Activated naive CD4-positive, alpha-beta T cell treated with Interleukin-2 at 50 U/mL for 16 hours (primary cell): ENCODE measurements at regions not wholly inside any gene's neighbourhood (a gene's known extent, or its start where the extent isn't known, plus 50 kb on each side); places are given as distances from the start of the nearest gene placed in this dataset.
"Not testable (repeated sequence)": the region's sequence is repeated elsewhere in the genome, so short reads cannot be mapped to it uniquely, and the experiment has no call there.

Source experiments
- DNase-seq: peaks from one replicate; pipeline ENCODE4 v3.0.0-alpha.2; 2020

DNA sequence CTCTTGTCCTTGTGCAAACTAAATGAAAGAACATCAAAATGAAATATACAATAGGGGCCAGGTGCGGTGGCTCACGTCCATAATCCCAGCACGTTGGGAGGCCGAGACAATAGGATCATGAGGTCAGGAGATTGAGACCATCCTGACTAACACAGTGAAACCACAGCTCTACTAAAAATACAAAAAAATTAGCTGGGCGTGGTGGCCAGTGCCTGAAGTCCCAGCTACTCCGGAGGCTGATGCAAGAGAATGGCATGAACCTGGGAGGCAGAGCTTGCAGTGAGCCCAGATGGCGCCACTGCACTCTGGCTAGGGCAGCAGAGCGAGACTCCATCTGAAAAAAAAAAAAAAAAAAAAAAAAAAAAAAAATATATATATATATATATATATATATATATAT is 132.7 kb upstream of the HSFY2 start:
- DNase-seq: not testable (repeated sequence)

DNA sequence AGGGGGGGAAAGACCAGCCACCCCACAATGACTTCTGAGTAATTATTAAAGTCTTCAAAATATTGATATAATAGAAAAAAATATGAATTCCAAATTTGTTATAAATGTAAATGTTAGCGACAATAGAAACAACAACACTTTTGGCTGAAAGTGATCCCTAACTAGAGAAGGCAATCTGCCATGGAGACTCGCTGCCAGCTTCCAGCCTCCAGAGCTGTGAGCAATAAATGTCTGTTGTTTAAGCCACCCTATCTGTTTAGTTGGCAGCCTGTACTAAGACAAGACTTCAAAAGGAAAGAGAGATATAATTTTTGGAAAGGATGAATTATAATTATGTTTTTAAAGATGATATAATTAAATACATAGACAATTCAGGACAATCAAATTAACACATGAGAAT is 130.8 kb upstream of the HSFY2 start:
- no peak for DNase-seq

DNA sequence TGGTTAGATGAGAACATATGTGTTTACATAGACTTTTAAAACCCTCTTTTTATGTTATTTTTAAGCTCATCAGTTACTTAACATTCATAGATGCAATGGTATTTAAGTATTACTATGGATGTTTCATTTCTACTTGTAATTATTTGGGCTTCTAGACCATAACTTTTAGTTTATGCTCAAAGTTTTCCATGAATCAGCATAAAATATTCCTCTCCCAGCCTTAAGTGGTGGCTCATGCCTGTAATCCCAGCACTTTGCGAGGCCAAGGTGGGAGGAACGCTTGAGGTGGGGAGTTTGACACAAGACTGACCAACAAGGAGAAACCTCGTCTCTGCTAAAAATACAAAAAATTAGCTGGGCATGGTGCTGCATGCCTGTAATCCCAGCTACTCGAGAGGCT is 118.5 kb upstream of the HSFY2 start:
- no peak for DNase-seq

DNA sequence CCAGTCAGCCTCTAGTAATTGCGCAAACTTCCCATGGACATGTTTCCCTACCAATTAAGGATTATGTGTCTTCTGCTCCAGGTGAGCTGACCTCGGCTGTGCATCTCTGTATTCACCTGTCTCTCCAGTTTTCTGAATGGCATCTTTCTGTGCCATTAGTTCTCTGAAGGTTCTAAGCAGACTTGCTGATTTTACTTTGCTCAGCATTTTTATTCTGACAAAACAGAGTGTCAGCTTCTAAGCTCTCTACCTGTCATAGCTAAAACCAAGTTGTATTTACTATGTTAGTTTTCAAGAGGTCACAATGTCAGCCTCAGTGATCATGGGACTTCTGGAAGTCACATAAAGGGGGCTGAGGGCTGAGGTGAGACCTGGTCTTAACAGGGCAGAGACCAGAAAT is 116.0 kb upstream of the HSFY2 start:
- no peak for DNase-seq

DNA sequence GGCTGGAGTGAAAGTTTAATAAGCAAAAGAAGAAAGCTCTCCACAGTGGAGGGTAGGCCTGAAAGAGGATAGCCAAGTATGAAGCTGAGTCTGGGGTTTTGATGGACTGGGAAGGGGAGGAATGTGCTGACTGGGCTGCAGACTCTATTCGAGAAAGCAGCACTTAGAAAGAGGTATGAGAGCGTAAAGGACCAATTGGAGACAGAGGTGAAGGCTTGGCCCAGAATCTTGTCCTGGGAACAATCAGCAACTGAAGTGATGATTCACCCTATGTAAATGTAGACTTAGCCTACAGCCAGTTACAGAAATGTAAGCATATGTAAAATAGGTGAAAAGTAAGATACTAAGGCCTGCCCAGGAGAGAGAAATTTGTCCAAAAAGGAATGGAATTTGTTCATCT is 111.2 kb upstream of the HSFY2 start:
- DNase-seq: no peak

DNA sequence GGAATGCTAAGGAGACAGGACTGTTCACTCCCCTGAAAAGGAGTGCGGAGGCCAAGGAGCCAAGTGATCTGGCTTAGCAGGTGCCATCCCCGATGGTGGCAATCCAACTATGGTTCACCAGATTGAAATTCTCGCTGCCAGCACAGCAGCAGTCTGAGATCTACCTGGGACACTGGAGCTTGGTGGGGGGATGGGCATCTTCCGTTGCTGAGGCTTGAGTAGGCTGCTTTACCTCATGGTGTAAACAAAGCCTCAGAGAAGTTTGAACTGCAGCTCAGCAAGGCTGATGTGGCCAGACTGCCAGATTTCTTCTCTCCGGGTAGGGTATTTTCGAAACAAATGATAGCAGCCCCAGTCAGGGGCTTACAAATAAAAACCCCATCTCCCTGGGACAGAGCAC is 95.6 kb upstream of the HSFY2 start:
- DNase-seq: not testable (repeated sequence)

DNA sequence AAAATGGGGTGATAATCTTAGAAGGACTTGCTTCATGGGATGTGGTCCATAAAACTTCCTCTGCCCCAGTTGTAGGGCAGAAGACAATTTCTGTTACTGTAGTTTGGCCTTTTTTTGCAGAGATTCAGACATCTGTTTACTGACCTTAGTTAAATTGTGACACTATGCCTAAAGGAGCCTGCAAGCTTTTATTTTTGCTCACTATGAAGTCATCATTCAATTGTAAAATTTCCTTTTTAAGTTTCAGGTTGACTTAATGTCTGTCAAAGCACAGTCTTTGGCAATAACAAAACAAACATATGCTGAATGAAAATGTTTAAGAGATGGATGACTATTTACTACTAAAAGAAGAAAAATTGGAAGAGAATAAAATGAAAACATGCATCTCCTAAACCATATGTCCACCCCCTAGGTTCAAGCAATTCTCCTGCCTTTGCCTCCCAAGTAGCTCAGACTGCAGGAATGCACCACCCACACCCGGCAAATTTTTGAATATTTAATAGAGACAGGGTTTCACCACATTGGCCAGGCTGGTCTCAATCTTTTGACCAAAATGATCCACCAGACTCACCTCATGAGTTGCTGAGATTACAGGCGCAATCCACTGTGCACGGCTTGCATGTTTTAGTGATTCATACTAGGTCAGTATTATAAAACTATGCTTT is 93.5 kb upstream of the HSFY2 start:
- DNase-seq: not testable (repeated sequence)

DNA sequence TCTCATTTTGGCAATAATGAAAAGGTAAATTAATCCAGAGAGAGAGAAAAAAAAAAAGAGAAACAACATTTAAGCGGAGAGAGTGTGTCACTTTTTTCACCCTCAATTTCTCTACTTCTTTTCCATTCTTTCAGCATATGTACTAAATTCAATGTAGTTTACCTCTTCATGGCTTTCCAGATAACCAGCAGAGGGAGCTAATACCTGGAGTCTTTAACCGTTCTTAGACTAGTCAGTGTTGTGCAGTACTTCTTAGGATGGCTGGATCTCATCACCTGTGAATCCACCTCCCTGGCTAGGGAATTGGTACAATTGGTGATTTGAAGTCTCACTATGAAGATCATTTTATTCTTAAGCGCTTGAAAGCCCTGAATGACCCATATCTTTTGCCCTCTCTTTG is 87.3 kb upstream of the HSFY2 start:
- not testable (repeated sequence) for DNase-seq

DNA sequence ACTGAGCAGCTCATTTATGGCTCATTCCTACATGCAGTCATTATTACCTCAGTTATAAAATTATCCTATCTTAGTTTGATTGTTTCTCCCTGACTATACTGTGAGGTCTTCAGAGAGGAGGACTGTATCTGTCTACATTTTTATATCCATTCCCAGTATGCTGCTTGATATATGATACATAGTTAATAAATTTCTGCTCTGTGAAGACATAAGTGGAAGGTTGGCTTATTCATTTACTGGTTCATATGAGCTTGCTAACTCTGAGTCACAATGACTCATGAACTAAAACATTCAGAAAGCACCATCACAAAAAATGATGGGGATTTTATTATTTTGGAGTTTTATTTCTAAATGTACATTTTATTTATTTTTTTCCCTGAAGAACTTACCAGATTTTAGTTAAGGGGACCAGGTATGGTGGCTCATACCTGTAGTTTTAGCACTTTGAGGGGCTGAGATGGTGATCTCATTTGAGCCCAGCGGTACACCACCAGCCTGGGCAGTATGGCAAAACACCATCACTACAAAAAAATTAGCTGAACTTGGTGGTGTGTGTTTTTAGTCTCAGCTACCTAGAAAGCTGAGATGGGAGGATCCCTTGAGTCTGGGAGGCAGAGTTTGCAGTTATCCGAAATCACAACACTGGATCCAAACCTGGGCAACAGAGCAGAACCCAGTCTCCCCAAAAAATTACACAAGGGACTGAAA is 85.1 kb upstream of the HSFY2 start:
- DNase-seq: not testable (repeated sequence)

DNA sequence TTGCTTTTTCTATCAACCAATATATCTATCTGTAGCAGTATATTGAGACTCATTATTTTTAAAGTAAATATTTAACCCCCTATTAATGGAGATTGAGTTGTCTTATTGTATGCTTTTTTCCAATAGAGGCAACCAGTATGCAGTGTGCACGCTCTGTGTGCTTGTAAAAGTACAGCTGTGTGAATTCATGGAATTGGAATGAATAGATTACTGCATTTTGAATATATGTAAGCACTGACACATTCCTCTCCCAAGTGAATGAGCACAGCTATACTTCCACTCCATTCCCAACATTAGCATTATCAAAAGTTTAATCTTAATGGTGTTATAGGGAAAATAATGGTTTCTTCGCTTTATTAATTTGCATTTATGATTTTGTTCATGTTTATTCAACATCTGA is 81.6 kb upstream of the HSFY2 start:
- not testable (repeated sequence) for DNase-seq

DNA sequence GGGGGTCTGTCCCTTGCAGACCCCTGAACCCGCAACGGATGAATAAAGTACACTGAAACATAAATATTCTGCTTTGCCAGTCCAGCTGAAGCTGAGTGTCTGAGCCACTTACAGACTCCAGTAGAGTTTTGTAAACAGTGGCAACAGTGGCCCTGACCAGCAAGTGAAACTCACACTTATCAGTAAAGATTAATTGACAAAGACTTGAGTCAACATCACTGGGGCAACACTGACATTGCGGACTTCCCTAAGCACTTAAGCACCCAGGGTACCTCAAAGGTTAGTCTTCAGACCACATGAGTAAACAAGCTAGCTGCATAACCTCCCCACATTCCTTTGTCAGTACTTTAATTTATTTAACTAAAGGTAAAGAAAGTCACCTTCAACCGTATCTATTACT is 79.8 kb upstream of the HSFY2 start:
- not testable (repeated sequence) for DNase-seq

DNA sequence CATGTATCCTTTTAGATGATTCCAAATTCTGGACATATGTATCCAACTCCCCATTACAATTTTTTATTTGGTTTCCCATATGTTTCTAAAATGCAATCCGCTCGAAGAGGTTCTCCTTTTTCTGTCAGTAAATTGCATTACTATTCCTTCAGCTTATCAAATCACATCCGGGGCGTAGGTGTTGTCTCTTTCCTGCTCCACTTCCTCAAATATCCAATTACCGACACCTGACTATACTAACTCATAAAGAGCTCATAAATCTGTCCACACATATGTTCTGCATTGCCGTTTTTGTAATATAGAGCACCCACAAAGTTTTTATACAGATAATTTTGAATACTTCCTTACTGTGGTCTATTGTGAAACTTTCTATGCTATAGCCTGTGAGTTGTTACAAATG is 63.1 kb upstream of the HSFY2 start:
- DNase-seq: not testable (repeated sequence)
